NB4 (cell line): ENCODE measurements at regions not wholly inside any gene's neighbourhood (a gene's known extent, or its start where the extent isn't known, plus 50 kb on each side); places are given as distances from the start of the nearest gene placed in this dataset.

ENCODE experiments used
- CTCF ChIP-seq: IDR thresholded peaks from one replicate; pipeline ENCODE4 v1.5.1; 2012; ENCODE audit warnings: low read depth, low read length
- MAX ChIP-seq: IDR thresholded peaks from 2 replicates; pipeline ENCODE4 v1.6.1; 2011; ENCODE audit warnings: low read depth, low read length
- MYC ChIP-seq: IDR thresholded peaks from 2 replicates; pipeline ENCODE4 v1.6.1; 2011; ENCODE audit warnings: low read depth, low read length
- POLR2A ChIP-seq: IDR thresholded peaks from 2 replicates; pipeline ENCODE4 v1.6.1; 2011; ENCODE audit warnings: mild to moderate bottlenecking; ENCODE audit not compliant: insufficient read length; ENCODE audit errors: extremely low read depth

- TF ChIP-seq CTCF (no peak), MAX (no peak), POLR2A (no peak), MYC (no peak)
Observed at GRCh38 chr10:114726820-114727271, 68.8 kb upstream of the ABLIM1 start.
